NCI-H526 (cell line): ENCODE measurements at regions not wholly inside any gene's neighbourhood (a gene's known extent, or its start where the extent isn't known, plus 50 kb on each side); places are given as distances from the start of the nearest gene placed in this dataset.
"Not testable (repeated sequence)": the region's sequence is repeated elsewhere in the genome, so short reads cannot be mapped to it uniquely, and the experiment has no call there.

Source experiments
- DNase-seq, 2 experiments: peaks; one replicate each; lab custom pipeline; 2025; lab: John Stamatoyannopoulos, UW

GRCh38 chr10:21463436-21463835 is 62.0 kb downstream of the SKIDA1 start:
- no peak for DNase-seq

GRCh38 chr10:21458126-21458871 is 67.2 kb downstream of the SKIDA1 start:
- DNase-seq, result no peak

- no peak for DNase-seq
Observed at GRCh38 chr10:21456160-21456559, 69.3 kb downstream of the SKIDA1 start.

DNA sequence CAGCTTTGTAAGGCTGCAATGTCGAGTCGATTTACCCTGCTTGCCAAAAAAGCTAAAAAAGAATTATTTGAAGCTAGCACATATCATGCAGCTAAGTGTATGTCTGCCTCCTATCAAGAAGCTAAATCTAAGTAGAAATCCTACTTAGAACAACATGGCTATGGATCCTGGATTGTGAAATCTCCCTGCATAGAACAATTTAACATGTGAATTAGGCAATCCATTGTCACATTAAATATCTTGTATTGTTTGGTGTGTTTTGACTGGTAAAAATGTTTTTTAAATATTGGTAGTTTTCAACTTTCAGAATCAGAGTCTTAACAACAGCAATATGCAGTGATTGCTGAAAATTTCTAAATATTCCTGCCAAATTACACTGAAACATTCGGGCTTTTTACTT is 73.3 kb downstream of the SKIDA1 start:
- no peak for DNase-seq

DNA sequence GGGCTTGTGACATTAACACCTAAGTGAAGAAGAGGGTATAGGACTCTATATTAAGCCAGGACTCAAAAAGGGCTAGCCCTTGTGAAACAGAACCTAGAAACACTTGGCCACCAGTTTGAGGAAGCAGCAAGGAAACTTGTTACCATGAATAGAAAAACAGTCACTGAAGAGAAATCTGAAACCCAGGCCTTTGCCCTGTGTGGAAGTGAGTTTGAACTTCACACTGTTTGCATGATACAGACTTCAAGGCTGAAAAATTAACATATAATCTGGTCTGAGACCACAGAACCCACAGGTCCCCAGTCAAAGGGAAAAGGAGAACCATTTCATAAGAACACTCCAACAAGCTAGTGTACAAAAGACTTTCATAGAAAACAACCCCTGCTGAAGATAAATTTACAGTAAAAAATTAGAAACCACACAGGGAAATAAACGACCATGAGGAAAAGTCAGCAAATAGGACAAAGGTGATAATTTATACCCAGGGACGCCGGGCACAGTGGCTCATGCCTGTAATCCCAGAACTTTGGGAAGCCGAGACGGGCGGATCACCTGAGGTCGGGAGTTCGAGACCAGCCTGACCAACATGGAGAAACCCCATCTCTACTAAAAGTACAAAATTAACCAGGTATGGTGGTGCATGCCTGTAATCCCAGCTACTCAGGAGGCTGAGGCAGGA is 76.1 kb downstream of the SKIDA1 start:
- no peak for DNase-seq

GRCh38 chr10:21445163-21445562 is 80.3 kb downstream of the SKIDA1 start:
- DNase-seq, result peak in 1 of 2 experiments; percentile 5

DNA sequence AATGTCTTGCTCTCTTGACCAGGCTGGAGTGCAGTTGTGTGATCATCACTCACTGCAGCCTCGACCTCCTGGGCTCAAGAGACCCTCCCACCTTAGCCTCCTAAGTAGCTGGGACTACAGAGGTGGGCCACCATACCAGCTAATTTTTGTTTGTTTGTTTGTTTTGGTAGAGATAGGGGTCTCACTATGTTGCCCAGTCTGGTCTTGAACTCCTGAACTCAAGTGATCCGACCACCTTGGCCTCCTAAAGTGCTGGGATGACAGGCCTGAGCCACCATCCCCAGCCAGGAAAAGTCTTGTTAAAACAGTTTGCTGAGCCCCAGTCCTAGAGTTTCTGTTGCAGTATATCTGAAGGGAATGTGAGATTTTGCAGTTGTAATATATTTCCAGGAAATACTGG is 83.9 kb downstream of the SKIDA1 start:
- no peak for DNase-seq

DNA sequence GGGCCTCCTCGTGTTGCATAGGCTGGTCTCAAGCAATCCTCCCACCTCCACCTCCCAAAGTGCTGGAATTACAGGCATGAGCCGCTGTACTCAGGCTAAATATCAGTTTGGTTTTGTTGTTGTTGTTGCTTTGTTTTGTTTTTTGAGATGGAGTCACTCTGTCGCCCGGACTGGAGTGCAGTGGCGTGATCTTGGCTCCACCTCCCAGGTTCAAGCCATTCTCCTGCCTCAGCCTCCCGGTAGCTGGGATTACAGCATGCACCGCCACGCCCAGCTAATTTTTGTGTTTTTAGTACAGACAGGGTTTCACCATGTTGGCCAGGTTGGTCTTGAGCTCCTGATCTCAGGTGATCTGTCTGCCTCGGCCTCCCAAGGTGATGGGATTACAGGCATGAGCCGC is 86.6 kb downstream of the SKIDA1 start:
- not testable (repeated sequence) for DNase-seq

DNA sequence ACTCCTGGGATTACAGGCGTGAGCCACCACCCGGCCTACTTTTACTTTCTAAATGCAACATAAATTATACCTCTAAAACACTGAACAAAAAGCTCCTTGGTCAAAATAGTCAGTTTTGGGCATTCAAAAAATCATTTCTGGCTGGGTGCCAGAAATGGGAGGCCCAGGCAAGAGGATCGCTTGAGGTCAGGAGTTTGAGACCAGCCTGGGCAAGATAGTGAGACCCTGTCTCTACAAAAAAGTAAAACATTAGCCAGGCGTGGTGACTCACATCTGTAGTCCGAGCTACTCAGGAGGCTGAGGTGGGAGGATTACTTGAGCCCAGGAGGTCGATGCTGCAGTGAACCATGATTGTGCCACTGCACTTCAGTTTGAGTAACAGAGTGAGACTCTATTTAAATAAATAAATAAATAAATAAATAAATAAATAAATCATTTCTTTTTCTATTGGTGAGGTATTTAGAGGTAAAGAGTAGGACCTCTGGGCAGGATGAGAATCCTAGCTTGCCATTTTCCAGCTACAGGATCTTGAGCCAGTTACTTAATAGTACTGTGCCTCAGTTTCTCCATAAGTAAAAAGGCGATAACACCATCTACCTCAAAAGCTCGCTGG is 87.6 kb downstream of the SKIDA1 start:
- no peak for DNase-seq

- DNase-seq, result no peak
Observed at GRCh38 chr10:21432266-21432665, 93.2 kb downstream of the SKIDA1 start.

GRCh38 chr10:21431799-21432198 is 93.7 kb downstream of the SKIDA1 start:
- no peak for DNase-seq

DNA sequence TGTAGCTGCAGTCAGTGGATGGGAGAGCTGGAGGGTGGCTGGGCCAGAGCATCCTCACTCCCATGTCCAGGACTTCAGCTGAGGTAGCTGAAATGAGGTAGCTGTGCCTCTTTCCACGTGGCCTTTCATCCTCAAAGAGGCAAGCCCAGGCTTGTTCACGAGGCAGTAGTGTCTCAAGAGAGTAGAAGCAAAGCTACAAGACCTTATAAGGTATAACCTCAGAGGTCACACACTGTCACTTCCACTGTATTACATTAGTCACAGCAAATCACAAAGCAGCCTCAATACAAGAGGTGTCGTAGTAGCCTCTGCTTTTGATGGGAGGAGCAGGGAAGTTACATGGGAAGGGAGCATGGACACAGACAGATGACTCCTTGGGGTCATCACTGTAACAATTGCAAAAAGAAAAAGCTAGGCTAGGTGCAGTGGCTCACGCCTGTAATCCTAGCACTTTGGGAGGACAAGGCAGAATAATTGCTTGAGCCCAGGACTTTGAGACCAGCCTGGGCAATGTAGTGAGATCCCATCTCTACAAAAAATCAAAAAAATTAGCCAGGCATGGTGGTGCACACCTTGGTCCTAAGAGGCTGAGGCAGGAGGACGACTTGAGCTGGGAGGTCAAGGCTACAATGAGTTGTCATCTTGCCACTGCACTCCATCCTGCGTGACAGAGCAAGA is 97.5 kb downstream of the SKIDA1 start:
- no peak for DNase-seq

DNA sequence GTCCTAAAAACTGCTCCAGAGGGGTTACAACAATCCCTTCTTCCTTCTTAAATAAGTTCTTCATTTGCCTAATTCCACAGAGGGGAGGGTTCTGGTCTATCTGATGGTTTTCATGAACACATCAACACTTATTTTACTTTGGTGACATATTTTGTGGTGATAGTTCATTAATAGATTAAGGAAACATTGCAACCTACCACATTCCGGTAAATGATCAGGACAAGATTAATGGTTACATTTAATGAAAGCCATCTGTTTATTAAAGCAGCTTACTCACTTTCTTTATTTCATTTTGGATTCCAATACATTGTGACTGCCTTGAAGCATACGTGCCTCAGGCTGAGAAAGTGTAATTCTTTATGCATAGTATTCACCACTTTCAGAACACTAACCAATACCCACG is 101.0 kb downstream of the SKIDA1 start:
- DNase-seq, result no peak

DNA sequence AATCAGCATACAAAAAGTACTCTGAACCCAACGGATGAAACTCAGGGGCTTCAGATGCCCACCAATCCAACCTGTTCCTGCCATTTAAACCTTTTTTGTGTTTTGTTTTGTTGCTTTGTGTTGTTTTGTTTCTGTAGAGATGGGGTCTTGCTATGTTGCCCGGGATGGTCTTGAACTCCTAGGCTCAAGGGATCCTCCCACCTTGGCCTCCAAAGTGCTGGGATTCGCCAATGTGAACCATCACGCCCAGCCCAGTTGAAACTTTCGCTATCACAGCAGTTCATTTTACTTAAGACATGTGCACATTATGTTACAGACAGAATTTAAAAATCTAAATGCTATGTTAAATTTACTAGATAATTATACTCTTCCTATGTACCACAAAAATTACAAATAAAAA is 101.6 kb downstream of the SKIDA1 start:
- no peak for DNase-seq

DNA sequence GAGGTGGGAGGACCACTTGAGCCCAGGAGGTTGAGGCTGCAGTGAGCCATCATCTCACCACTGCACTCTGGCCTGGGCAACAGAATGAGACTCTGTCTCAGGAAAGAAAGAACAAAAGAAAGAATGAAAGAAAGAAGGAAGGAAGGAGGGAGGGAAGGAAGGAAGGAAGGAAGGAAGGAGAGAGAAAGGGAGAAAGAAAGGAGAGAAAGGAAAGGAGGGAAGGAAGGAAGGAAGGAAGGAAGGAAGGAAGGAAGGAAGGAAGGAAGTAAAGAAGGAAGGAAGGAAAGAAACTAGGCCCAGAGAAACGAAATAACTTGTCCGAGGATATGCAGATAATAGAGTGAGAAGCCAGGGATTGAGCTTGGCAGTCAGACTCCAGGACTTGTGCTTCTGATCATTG is 102.1 kb downstream of the SKIDA1 start:
- no peak for DNase-seq

- DNase-seq, result no peak
Observed at GRCh38 chr10:21421794-21422193, 103.7 kb downstream of the SKIDA1 start.

GRCh38 chr10:21421016-21421415 is 104.5 kb downstream of the SKIDA1 start:
- no peak for DNase-seq

- not testable (repeated sequence) for DNase-seq
Observed at GRCh38 chr10:21418981-21419576, 106.4 kb downstream of the SKIDA1 start.

DNA sequence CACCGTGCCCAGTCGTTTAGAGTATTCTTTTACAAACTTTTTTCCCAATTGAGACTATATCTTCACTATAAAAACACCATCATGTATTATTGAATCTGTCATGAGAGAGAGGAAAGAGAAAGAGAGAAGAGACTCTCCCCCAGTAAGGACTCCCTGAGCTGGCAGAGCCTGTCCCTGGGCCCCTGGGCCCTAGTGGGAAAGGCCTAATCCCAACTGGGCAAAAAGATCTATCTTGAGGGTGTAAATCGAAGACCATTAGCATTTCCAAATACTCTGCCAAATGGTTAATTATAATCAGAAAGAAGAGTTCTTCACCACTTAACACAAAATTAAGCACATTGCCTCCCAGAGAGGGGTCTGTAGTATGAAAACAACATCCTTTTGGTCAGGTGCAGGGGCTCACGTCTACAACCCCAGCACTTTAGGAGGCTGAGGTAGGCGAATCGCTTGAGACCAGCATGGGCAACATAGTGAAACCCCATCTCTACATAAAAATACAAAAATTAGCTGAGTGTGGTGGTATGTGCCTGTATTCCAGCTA is 108.2 kb downstream of the SKIDA1 start:
- no peak for DNase-seq

DNA sequence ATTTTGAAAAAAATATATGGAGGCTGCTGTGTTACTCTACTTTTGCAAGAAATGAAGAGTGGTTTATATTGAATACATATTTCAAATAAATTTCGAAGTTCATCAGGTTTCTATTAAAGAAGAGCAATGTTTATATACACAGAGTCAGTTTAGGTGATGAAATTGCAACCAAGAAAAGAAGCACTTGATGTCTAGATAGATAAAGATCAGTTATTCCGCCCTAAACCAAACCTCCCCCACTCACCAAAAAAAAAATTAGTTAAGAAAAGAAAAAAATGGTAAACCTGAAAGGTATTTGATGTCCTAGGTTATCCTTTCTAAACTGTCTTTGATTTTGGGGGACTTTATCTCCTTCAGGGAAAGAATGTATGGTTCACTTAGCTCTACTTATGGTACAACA is 111.8 kb downstream of the SKIDA1 start:
- DNase-seq, result no peak

DNA sequence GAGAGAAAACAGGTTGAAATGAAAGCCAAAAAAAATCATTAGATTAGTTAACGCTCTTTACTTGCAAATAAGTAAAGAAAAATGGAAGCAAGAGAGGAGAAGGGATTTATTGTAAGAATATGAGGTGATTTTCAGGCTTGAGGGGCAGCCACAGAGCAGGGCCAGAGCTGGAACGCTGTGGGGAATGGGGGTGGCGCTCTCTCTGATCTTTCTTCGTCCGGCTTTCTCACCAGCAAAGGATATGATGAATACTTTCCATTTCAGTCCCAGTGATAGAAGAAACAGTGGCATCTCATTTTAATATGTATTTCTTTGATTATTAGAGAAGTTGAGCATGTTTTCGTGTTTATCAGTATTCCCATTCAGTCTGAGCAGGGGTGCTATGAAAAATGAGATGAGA is 112.2 kb downstream of the SKIDA1 start:
- no peak for DNase-seq

DNA sequence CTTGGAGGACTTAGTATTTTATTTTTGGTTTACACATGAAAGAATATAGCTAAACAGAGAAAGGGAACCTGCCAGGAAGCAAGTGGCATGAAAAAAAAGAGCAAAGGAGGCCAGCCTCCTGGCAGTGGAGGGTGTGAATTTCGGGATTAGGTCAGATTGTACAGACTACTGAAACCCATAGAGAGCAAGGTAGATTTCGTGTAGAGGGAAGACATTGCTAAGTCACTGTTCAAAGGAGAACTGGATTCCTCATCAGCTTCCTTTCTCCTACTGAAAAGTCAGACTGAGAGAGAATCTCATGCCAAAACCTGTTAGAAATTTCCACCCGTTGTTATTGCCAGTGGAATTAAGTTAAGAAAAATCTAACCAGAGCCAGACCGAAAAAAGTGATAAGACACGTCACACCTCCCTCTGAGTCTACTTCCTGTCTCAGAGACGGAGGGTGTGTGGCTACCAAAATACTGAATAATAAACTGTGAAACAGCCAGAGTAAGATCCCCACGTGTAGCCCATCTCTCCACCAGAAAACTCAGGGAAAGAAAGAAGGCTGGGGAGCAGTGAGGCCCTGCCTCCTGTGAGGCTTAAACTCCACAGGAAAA is 118.8 kb downstream of the SKIDA1 start:
- no peak for DNase-seq
